Lung (tissue), 11 donors: ENCODE measurements at regions not wholly inside any gene's neighbourhood (a gene's known extent, or its start where the extent isn't known, plus 50 kb on each side); places are given as distances from the start of the nearest gene placed in this dataset.

ENCODE experiments used
- ATAC-seq: fragments of 200-7000 bp; cut with Tn5 transposase; one replicate; pipeline ENCODE4 v1.9.1; 2020; ENCODE audit warnings: moderate number of reproducible peaks; ENCODE audit not compliant: insufficient read depth, low FRiP score
- DNase-seq, 3 donors: peaks; one replicate each; pipeline ENCODE4 v3.0.0-alpha.2; 2013 to 2017
- H3K27ac ChIP-seq, 2 donors: one replicate each; pipeline ENCODE4 v1.5.1; 2013; ENCODE audit warnings: mild to moderate bottlenecking in 2 of 2, moderate library complexity in 2 of 2, control low read depth in 1 of 2, inconsistent platforms in 1 of 2, low read depth in 1 of 2, low read length in 1 of 2
- H3K27me3 ChIP-seq, 3 donors: one replicate each; pipeline ENCODE4 v1.5.1; 2013; ENCODE audit warnings: low read length in 2 of 3; ENCODE audit not compliant: control insufficient read depth in 3 of 3, insufficient read depth in 3 of 3
- H3K36me3 ChIP-seq, 4 donors: one replicate each; pipeline ENCODE4 v1.5.1; 2013; ENCODE audit warnings: low read length in 4 of 4, mild to moderate bottlenecking in 1 of 4, moderate library complexity in 1 of 4; ENCODE audit not compliant: control insufficient read depth in 4 of 4, insufficient read depth in 4 of 4
- H3K4me1 ChIP-seq, 5 donors: one replicate each; pipeline ENCODE4 v1.5.1; 2013; ENCODE audit warnings: low read length in 5 of 5, mild to moderate bottlenecking in 2 of 5, moderate library complexity in 1 of 5; ENCODE audit not compliant: control insufficient read depth in 5 of 5, insufficient read depth in 5 of 5
- H3K4me3 ChIP-seq: one replicate; pipeline ENCODE4 v1.5.1; 2013; ENCODE audit warnings: mild to moderate bottlenecking, control low read depth, moderate library complexity
- H3K9ac ChIP-seq, 2 donors: one replicate each; pipeline ENCODE4 v1.5.1; 2013; ENCODE audit warnings: low read length in 2 of 2, control low read depth in 1 of 2; ENCODE audit not compliant: insufficient read depth in 1 of 2
- H3K9me3 ChIP-seq, 4 donors: one replicate each; pipeline ENCODE4 v1.5.1; 2013; ENCODE audit warnings: low read length in 3 of 4, mild to moderate bottlenecking in 1 of 4, moderate library complexity in 1 of 4; ENCODE audit not compliant: control insufficient read depth in 4 of 4, insufficient read depth in 3 of 4
- WGBS, 2 donors: extraction: QIAGEN DNeasy Blood & Tissue Kit; methylation state at CpG; one replicate each; pipeline ENCODE4 v1.1.7; 2013; 5-methylcytosine and 5-hydroxymethylcytosine counted together
- TF ChIP-seq, protein P1 (sequence below): IDR thresholded peaks from 2 replicates; pipeline ENCODE4 v1.5.1; 2012; ENCODE audit warnings: mild to moderate bottlenecking; ENCODE audit errors: control extremely low read depth, extremely low read depth
- donor health status: control.
- donor health status: control.
- donor health status: Bipolar disorder and iron deficiency.
- donor health status: healthy.
- donor health status: DM: yes; HTN: yes; CAD: no.

DNA sequence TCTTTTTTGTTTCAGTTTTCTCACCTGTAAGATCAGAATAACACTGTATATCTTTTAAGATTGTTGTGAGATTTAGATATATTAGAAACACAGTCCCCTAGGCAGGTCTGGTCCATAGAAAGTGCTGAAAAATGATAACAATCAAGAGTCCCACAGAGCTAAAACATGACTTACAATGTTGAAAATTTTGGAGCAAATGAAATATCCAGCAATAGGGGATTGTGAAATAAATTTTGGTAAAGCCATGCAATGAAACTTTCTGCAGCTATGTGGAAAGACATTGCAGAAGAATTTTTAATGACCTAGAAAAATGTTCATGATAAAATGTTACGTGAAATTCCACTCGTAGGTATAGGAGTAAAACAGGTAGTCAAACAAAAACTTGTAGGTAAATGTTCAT lies 127.6 kb upstream of the SERPINE2 start:
- Histone ChIP-seq H3K4me3 (no peak overlapping the region), H3K9ac (no peak overlapping the region), H3K4me1 (peaks cover 0 to 8% (median 0%) of the 10 kb centered on the region in 5 donors), H3K36me3 (no peaks in the 10 kb centered on the region), H3K9me3 (peaks cover 0 to 4% (median under 1%) of the 10 kb centered on the region in 4 donors), H3K27ac (no peak overlapping the region), H3K27me3 (no peaks in the 10 kb centered on the region)
- TF ChIP-seq, protein P1, sequence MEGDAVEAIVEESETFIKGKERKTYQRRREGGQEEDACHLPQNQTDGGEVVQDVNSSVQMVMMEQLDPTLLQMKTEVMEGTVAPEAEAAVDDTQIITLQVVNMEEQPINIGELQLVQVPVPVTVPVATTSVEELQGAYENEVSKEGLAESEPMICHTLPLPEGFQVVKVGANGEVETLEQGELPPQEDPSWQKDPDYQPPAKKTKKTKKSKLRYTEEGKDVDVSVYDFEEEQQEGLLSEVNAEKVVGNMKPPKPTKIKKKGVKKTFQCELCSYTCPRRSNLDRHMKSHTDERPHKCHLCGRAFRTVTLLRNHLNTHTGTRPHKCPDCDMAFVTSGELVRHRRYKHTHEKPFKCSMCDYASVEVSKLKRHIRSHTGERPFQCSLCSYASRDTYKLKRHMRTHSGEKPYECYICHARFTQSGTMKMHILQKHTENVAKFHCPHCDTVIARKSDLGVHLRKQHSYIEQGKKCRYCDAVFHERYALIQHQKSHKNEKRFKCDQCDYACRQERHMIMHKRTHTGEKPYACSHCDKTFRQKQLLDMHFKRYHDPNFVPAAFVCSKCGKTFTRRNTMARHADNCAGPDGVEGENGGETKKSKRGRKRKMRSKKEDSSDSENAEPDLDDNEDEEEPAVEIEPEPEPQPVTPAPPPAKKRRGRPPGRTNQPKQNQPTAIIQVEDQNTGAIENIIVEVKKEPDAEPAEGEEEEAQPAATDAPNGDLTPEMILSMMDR, result no peak
- 89 to 91% methylated on average over 2 of the region's 2 CpGs for WGBS, 2 donors
- no peak for DNase-seq
- ATAC-seq, result no peak

DNA sequence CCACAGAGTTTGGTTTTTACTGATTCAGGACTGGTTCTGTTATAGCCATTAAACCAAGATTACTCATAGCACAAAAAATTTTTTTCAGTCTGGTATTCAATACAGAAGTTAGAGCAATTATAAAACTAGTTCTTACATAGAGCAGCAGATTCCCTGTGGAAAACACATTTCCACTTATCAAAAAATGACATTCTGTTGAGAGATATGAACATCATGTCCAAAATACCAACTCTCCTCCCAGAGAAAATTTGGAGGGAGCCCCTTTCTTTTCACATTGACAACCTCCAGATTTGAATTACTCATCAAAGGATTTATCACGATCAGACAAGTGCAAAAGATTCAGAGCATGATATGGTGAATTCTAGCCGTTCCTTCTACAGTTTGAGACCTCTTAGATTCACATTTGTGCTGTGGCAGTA lies 126.8 kb upstream of the SERPINE2 start:
- DNase-seq (peak in 2 of 3 donors; percentile 45 to 60), ATAC-seq (no peak)
- Histone ChIP-seq H3K9ac (no peak overlapping the region), H3K36me3 (no peaks in the 10 kb centered on the region), H3K9me3 (peaks cover 0 to 4% (median under 1%) of the 10 kb centered on the region in 4 donors), H3K27me3 (no peaks in the 10 kb centered on the region), H3K4me1 (peaks cover 0 to 8% (median 0%) of the 10 kb centered on the region in 5 donors), H3K4me3 (no peak overlapping the region), H3K27ac (no peak overlapping the region)
- TF ChIP-seq, protein P1, result no peak
- WGBS, 2 donors, result 59 to 77% methylated on average over 2 of the region's 2 CpGs

GRCh38 chr2:224163566-224164307 lies 124.7 kb upstream of the SERPINE2 start:
- 77 to 81% methylated on average over 4 of the region's 4 CpGs for WGBS, 2 donors
- peaks cover 0 to 4% (median 1%) of the 10 kb centered on the region in 4 donors for H3K9me3 ChIP-seq
- TF ChIP-seq, protein P1, result no peak

GRCh38 chr2:224162122-224162521 lies 123.0 kb upstream of the SERPINE2 start:
- WGBS, 2 donors, result 73 to 90% methylated on average over 2 of the region's 2 CpGs
- ATAC-seq, result no peak
- no peaks in the 10 kb centered on the region for H3K27me3 ChIP-seq
- H3K4me1 ChIP-seq, result peaks cover 0 to 13% (median 2%) of the 10 kb centered on the region in 5 donors
- H3K9me3 ChIP-seq, result peaks cover 0 to 4% (median 1%) of the 10 kb centered on the region in 4 donors
- no peak for DNase-seq
- H3K36me3 ChIP-seq, result no peaks in the 10 kb centered on the region
- no peak overlapping the region for H3K27ac ChIP-seq
- H3K4me3 ChIP-seq, result no peak overlapping the region
- TF ChIP-seq, protein P1, result no peak
- no peak overlapping the region for H3K9ac ChIP-seq

More at GRCh38 chr2:224163566-224164307, 124.7 kb upstream of the SERPINE2 start:
- ATAC-seq (no peak), DNase-seq (no peak)
- no peak overlapping the region for H3K9ac ChIP-seq
- H3K27me3 ChIP-seq, result no peaks in the 10 kb centered on the region
- no peaks in the 10 kb centered on the region for H3K36me3 ChIP-seq
- no peak overlapping the region for H3K4me3 ChIP-seq
- peaks cover 0 to 8% (median 0%) of the 10 kb centered on the region in 5 donors for H3K4me1 ChIP-seq
- H3K27ac ChIP-seq, result no peak overlapping the region
